Inflammatory macrophage treated with lipopolysaccharide for 4 hours (primary cell): ENCODE measurements at regions not wholly inside any gene's neighbourhood (a gene's known extent, or its start where the extent isn't known, plus 50 kb on each side); places are given as distances from the start of the nearest gene placed in this dataset.
"Not testable (repeated sequence)": the region's sequence is repeated elsewhere in the genome, so short reads cannot be mapped to it uniquely, and the experiment has no call there.

Experiments
- DNase-seq: peaks from one replicate; pipeline ENCODE4 v3.0.0-alpha.2; 2020

DNA sequence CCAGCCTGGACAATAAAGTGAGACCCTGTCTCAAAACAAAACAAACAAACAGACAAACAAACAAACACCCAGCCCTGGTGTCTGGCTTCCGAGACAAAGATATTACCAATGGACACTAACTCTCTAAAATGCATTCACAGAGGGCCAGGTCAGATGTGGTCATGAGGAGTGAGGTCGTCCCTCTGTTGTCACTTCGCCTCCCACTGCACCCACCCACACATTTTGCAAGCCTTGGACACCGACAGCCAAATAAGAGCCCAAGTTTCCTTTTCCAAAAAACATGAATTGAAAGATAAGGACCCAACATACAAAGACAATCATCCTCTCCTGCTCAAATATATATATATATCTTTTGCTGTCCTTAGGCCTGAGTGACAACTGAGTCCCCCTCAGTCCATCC, 319.9 kb downstream of the TSN start:
- DNase-seq, result peak; percentile 1

DNA sequence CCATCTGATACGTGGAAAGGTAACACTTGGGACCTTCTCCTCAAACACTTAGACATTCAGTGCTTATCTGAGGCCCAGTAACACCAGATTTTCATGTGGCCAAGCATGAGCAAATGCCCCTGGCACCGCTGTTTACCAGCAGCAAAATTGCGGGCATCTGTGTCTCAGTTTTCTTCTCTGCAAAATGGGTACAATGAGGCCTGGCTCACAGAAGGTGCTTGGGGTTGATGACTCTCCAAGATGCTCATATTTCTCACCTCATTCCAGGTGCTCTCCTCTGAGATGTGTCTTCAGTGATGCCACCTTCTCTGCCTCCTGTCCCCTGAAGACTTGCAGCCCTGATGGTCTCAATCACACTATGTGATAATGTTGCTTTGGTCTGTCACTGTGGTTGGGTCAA, 321.7 kb downstream of the TSN start:
- DNase-seq, result no peak

GRCh38 chr2:122077771-122078170, 322.3 kb downstream of the TSN start:
- DNase-seq, result no peak

- no peak for DNase-seq
These were observed 323.0 kb downstream of the TSN start for GRCh38 chr2:122078451-122078850.

GRCh38 chr2:122079844-122080243, 324.4 kb downstream of the TSN start:
- no peak for DNase-seq

GRCh38 chr2:122080316-122080715, 324.9 kb downstream of the TSN start:
- DNase-seq, result no peak

DNA sequence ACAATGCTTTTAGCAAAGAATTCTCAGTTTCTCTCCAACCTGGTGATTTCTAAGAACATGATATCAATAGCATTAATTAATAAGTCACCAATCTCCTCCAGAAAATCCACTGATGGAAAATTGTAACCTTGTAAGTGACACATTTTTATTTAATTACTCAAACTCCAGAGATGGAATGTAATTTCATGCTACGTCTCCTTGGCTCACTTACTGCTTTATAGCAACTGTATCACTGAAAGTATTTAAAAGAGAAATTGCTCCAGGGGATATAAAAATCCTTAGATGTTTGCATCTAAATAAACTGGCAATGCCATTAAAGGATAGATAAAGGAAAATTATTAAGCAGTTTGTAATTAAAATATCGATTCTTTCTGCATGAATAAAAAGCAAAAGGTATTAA, 325.4 kb downstream of the TSN start:
- no peak for DNase-seq

DNA sequence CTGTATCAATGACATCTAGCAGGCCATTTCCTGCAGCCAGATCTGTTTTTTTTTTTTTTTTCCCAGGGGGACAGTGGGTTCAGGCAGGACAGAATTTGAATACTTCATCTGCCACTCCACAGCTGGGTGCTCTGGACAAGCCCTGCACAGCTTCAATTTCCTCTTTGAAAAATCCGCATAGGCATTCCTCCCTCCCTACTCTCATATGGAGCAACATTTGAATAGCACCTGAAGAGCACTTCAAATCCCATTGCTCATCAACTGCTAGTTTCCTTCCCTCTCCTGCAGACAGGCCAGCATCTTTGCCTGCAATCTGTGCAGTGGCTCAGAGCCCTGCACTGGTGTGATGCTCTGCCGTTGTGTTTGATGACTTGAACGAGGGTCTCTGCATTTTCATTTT, 326.3 kb downstream of the TSN start:
- no peak for DNase-seq

- DNase-seq, result no peak
These were observed 328.0 kb downstream of the TSN start for GRCh38 chr2:122083256-122084048.

DNA sequence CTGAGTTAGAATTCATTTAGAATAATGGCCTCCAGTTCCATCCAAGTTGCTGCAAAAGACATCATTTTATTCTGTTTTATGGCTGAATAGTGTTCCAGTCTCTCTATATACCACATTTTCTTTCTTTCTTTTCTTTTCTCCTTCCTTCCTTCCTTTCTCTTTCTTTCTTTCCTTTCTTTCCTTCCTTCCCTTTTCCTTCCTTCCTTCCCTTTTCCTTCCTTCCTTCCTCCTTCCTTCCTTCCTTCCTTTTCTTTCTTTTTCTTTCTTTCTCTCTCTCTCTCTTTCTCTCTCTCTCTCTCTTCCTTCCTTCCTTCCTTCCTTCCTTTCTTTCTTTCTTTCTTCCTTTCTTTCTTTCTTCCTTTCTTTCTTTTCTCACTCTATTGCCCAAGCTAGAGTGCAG, 330.2 kb downstream of the TSN start:
- DNase-seq, result not testable (repeated sequence)

DNA sequence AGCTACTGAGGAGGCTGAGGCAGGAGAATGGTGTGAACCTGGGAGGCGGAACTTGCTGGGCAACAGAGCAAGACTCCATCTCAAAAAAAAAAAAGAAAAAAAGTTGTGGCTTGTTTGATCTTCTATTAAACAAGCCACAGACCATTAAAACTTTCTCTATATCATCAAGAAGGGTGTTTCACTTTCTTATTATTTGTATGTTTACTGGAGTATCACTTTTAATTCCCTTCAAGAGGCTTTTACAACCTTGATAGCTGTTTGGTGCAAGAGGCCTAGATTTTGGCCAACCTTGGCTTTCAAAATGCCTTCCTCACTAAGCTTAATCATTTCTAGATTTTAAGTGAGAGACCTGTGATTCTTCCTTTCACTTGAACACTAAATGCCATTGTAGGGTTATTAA, 339.1 kb downstream of the TSN start:
- DNase-seq, result no peak

GRCh38 chr2:122096761-122097160, 341.3 kb downstream of the TSN start:
- no peak for DNase-seq

- no peak for DNase-seq
These were observed 342.9 kb downstream of the TSN start for GRCh38 chr2:122098306-122098705.

- no peak for DNase-seq
These were observed 344.9 kb downstream of the TSN start for GRCh38 chr2:122100346-122100745.

DNA sequence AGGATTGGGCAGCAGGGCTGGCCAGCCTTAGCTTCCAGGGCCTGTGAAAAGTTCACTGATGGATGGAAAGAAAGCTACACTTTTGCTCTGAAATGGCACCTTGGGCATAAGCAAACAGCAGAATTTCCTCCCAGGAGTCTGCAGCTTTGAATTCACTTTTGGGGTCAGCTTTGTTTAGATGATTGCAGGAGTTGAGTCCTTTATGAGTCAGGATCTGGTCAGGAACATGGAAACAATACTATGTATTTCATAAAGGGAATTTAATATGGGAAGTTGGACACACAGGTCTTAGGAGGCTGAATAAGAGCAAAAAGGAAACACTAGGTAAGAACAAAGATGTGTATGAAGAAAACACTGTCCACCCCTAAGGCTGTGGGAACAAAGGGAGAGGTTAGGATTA, 345.3 kb downstream of the TSN start:
- DNase-seq, result no peak

- DNase-seq, result no peak
These were observed 345.9 kb downstream of the TSN start for GRCh38 chr2:122101319-122101718.

GRCh38 chr2:122105171-122105876, 349.9 kb downstream of the TSN start:
- no peak for DNase-seq

DNA sequence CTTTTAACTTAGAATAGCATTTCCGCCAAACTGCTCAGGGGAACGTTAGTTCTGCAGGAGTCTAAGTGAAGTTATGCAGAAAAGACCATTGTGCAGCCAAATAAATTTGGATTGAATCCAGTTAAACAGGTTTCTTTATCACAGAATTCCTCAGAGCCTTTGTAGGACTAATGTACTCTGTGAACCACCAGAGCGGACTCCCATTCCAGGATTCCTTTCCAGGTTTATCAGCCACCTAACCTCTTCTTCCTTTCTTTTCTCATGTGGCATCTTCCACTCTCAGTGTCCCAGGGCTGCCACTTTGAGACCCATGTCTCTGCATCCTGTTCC, 350.4 kb downstream of the TSN start:
- no peak for DNase-seq

DNA sequence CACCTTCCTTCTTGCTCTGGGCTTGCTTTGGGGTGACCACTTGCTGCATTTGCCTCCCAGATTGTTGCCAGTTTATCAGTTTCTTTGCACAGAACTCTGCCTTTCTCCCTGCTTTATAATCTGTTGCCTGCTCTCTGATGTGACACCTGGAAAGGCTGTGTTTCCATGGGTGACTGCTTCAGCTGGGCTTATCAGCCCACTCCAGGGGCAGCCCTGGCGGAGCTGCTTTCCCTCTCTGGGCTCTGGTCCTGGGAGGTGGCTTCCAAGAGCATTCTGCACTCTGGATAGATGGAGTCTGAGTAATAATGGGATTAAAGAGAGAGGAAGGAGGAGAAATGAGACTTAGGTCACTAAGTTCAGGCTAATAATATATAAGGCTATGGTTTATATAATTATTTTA, 352.7 kb downstream of the TSN start:
- DNase-seq, result no peak

DNA sequence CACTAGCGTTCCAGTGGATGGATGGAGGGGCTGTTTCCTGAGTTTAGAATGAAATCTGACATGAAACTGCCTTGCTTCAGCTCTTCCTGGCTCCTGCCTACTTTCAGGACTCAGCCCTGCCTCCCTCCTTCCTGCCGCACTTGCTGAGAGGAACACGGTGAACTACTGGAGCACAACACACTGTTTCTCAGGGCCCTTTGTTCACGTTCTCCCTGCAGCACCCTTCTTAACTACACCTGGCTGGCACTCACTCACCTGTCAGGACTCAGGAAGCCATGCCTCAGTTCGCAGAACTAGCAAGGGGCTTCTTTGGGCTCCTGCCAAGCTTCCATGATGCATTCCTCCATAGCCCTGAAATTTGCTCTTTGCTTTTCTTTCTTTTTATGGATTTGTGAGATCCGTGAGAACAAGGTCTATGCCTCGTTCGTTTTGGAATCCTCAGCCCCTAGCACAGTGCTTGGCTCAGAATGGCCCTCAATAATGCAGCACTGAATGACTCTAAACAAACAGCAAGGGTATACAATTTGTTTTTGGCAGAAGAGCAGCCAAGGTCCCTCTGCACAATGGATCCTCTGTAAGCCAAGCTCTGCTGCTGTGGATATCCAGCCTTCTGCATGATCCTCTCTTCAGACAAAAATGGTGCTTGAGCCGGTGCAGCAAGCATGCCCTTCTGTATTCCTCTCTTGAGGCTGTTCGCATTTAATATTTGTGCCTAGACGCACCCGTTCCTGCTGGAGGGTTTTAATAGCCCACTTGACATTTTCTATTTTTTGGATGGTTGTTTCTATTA, 357.0 kb downstream of the TSN start:
- DNase-seq, result no peak

GRCh38 chr2:122114421-122114820, 359.0 kb downstream of the TSN start:
- DNase-seq, result no peak

- no peak for DNase-seq
These were observed 361.9 kb downstream of the TSN start for GRCh38 chr2:122117371-122117770.

- no peak for DNase-seq
These were observed 373.9 kb downstream of the TSN start for GRCh38 chr2:122129399-122129798.

GRCh38 chr2:122132147-122132691, 376.8 kb downstream of the TSN start:
- DNase-seq, result no peak
